GM23338 (cell line): ENCODE measurements at regions not wholly inside any gene's neighbourhood (a gene's known extent, or its start where the extent isn't known, plus 50 kb on each side); places are given as distances from the start of the nearest gene placed in this dataset.

Source experiments
- CREB1 ChIP-seq: fragments of 250-450 bp; sonication (Bioruptor Pico); IDR thresholded peaks from 2 replicates; pipeline ENCODE4 v1.5.0; 2020; ENCODE audit warnings: low read depth, mild to moderate bottlenecking, moderate library complexity
- CTCF ChIP-seq, 2 experiments: fragments of 200-600 bp in 1 of 2; sonication (generic) in 1 of 2; conservative IDR thresholded peaks; 2 replicates each; pipeline versions ENCODE4 v1.5.1 to v1.6.1; 2016 to 2017; ENCODE audit warnings: antibody characterized with exemption in 2 of 2, low read depth in 2 of 2, mild to moderate bottlenecking in 2 of 2, moderate library complexity in 1 of 2
- EZH2 ChIP-seq: fragments of 200-600 bp; sonication (generic); IDR thresholded peaks from one replicate; pipeline ENCODE4 v1.8.0; 2017; ENCODE audit warnings: antibody characterized with exemption, mild to moderate bottlenecking, low read depth; ENCODE audit not compliant: unreplicated experiment
- EZH2phosphoT487 ChIP-seq: fragments of 200-600 bp; sonication (generic); IDR thresholded peaks from one replicate; pipeline ENCODE4 v1.8.1; 2018; ENCODE audit warnings: antibody characterized with exemption; ENCODE audit not compliant: unreplicated experiment
- JUNB ChIP-seq: IDR thresholded peaks from one replicate; pipeline ENCODE4 v1.6.1; 2016; ENCODE audit warnings: antibody characterized with exemption; ENCODE audit not compliant: unreplicated experiment
- NANOG ChIP-seq: IDR thresholded peaks from 2 replicates; pipeline ENCODE4 v1.6.1; 2016; ENCODE audit warnings: antibody characterized with exemption, borderline replicate concordance
- POLR2AphosphoS5 ChIP-seq: IDR thresholded peaks from 2 replicates; pipeline ENCODE4 v1.6.1; 2016; ENCODE audit warnings: antibody characterized with exemption, low read depth
- REST ChIP-seq: IDR thresholded peaks from one replicate; pipeline ENCODE4 v1.6.1; 2018; ENCODE audit warnings: antibody characterized with exemption; ENCODE audit not compliant: unreplicated experiment
- STAT1 ChIP-seq: IDR thresholded peaks from one replicate; pipeline ENCODE4 v1.6.1; 2016; ENCODE audit warnings: antibody characterized with exemption; ENCODE audit not compliant: unreplicated experiment
- ZNF114 ChIP-seq: fragments of 250-450 bp; sonication (Bioruptor Pico); IDR thresholded peaks from 2 replicates; pipeline ENCODE4 v1.5.0; 2020; ENCODE audit warnings: mild to moderate bottlenecking, moderate library complexity
- ZNF462 ChIP-seq: fragments of 250-450 bp; sonication (Bioruptor Pico); IDR thresholded peaks from 2 replicates; pipeline ENCODE4 v1.5.0; 2020; ENCODE audit warnings: mild to moderate bottlenecking, moderate library complexity

- no peak for TF ChIP-seq CTCF (conservative IDR thresholded peaks at IDR 0.05; ENCODE audit: low read depth in 2 of 2)
- TF ChIP-seq POLR2AphosphoS5, result no peak
- no peak for TF ChIP-seq CREB1 (CRISPR knock-in tag)
- no peak for TF ChIP-seq EZH2
- TF ChIP-seq NANOG, result no peak
- TF ChIP-seq JUNB, result no peak
- no peak for TF ChIP-seq REST
- TF ChIP-seq EZH2phosphoT487, result no peak
- TF ChIP-seq ZNF114, result no peak
- no peak for TF ChIP-seq STAT1
- no peak for TF ChIP-seq ZNF462
Observed at GRCh38 chr2:45128580-45128997, 119.3 kb upstream of the SIX2 start.
